ENCODE measurements at regions not wholly inside any gene's neighbourhood (a gene's known extent, or its start where the extent isn't known, plus 50 kb on each side); places are given as distances from the start of the nearest gene placed in this dataset.

GRCh38 chr11:101331411-101331810 lies 201.8 kb upstream of the PGR start:
- no peak overlapping the region for H2BK12ac ChIP-seq (ENCODE audit: low read length in 2 of 2)
- H3K27me3 ChIP-seq (ENCODE audit: control insufficient read depth in 1 of 2, insufficient read depth in 1 of 2, low read length in 2 of 2): peaks cover 0 to 4% of the 10 kb centered on the region in 2 experiments
- no peak overlapping the region for H2BK15ac ChIP-seq (ENCODE audit: low read depth, poor library complexity, severe bottlenecking)
- H3K36me3 ChIP-seq (ENCODE audit: control insufficient read depth in 1 of 2, insufficient read depth in 2 of 2, low read depth in 1 of 2, low read length in 2 of 2): no peaks in the 10 kb centered on the region
- H3K4me2 ChIP-seq (ENCODE audit: low read length, poor library complexity, severe bottlenecking): no peak overlapping the region
- H3K9me3 ChIP-seq (ENCODE audit: control insufficient read depth, low read length): no peaks in the 10 kb centered on the region
- no peak for DNase-seq
- no peaks in the 10 kb centered on the region for H3K4me1 ChIP-seq (ENCODE audit: control insufficient read depth, insufficient read depth, low read depth, low read length)
- no peak overlapping the region for H3K14ac ChIP-seq (ENCODE audit: low read length in 2 of 2)
- H3K9ac ChIP-seq (ENCODE audit: low read length): no peak overlapping the region
- no peak overlapping the region for H3K4ac ChIP-seq (ENCODE audit: low read depth in 1 of 2, low read length in 2 of 2)
- no peak overlapping the region for H3K18ac ChIP-seq (ENCODE audit: low read depth in 1 of 2, low read length in 2 of 2)
- no peaks in the 10 kb centered on the region for H3K79me1 ChIP-seq (replicated peaks; ENCODE audit: low read length, poor library complexity, severe bottlenecking)
- no peak overlapping the region for H4K8ac ChIP-seq (ENCODE audit: low read length)
- no peak overlapping the region for H2AK5ac ChIP-seq (ENCODE audit: low read length, severe bottlenecking)
- H3K23ac ChIP-seq (ENCODE audit: low read length in 2 of 2): no peak overlapping the region
- H4K91ac ChIP-seq (ENCODE audit: low read length): no peak overlapping the region
- no peak overlapping the region for H2BK120ac ChIP-seq (ENCODE audit: low read depth, low read length)
- no peak overlapping the region for H3K27ac ChIP-seq (ENCODE audit: low read length, poor library complexity, severe bottlenecking)
- H2BK5ac ChIP-seq (ENCODE audit: low read depth, low read length, poor library complexity, severe bottlenecking): no peak overlapping the region
- 80% methylated on average over 1 of the region's 4 CpGs for WGBS
- H3K4me3 ChIP-seq (ENCODE audit: insufficient read depth in 1 of 2, low read depth in 1 of 2, low read length in 2 of 2): no peak overlapping the region
- no peak overlapping the region for H2AFZ ChIP-seq (ENCODE audit: low read depth, low read length)

GRCh38 chr11:101327908-101328307 lies 198.3 kb upstream of the PGR start:
- Histone ChIP-seq H3K27me3 (ENCODE audit: control insufficient read depth in 1 of 2, insufficient read depth in 1 of 2, low read length in 2 of 2) (no peaks in the 10 kb centered on the region), H3K79me1 (replicated peaks; ENCODE audit: low read length, poor library complexity, severe bottlenecking) (no peaks in the 10 kb centered on the region), H2BK5ac (ENCODE audit: low read depth, low read length, poor library complexity, severe bottlenecking) (no peak overlapping the region), H2BK12ac (ENCODE audit: low read length in 2 of 2) (no peak overlapping the region), H2AFZ (ENCODE audit: low read depth, low read length) (no peak overlapping the region), H3K4ac (ENCODE audit: low read depth in 1 of 2, low read length in 2 of 2) (no peak overlapping the region), H3K9me3 (ENCODE audit: control insufficient read depth, low read length) (no peaks in the 10 kb centered on the region), H3K36me3 (ENCODE audit: control insufficient read depth in 1 of 2, insufficient read depth in 2 of 2, low read depth in 1 of 2, low read length in 2 of 2) (no peaks in the 10 kb centered on the region), H3K4me3 (ENCODE audit: insufficient read depth in 1 of 2, low read depth in 1 of 2, low read length in 2 of 2) (no peak overlapping the region), H4K8ac (ENCODE audit: low read length) (no peak overlapping the region), H3K4me2 (ENCODE audit: low read length, poor library complexity, severe bottlenecking) (no peak overlapping the region), H3K27ac (ENCODE audit: low read length, poor library complexity, severe bottlenecking) (no peak overlapping the region), H2AK5ac (ENCODE audit: low read length, severe bottlenecking) (no peak overlapping the region), H4K91ac (ENCODE audit: low read length) (no peak overlapping the region), H3K18ac (ENCODE audit: low read depth in 1 of 2, low read length in 2 of 2) (no peak overlapping the region), H3K9ac (ENCODE audit: low read length) (no peak overlapping the region), H2BK15ac (ENCODE audit: low read depth, poor library complexity, severe bottlenecking) (no peak overlapping the region), H3K14ac (ENCODE audit: low read length in 2 of 2) (no peak overlapping the region), H3K4me1 (ENCODE audit: control insufficient read depth, insufficient read depth, low read depth, low read length) (no peaks in the 10 kb centered on the region), H2BK120ac (ENCODE audit: low read depth, low read length) (no peak overlapping the region), H3K23ac (ENCODE audit: low read length in 2 of 2) (no peak overlapping the region)
- WGBS: no CpG with 5 or more reads among the region's 3 CpGs
- DNase-seq: peak; percentile 7

- no peak overlapping the region for H3K23ac ChIP-seq (ENCODE audit: low read length in 2 of 2)
- H2BK5ac ChIP-seq (ENCODE audit: low read depth, low read length, poor library complexity, severe bottlenecking): no peak overlapping the region
- no peak overlapping the region for H3K27ac ChIP-seq (ENCODE audit: low read length, poor library complexity, severe bottlenecking)
- no peak overlapping the region for H2BK15ac ChIP-seq (ENCODE audit: low read depth, poor library complexity, severe bottlenecking)
- no peak for DNase-seq
- no peak overlapping the region for H3K4ac ChIP-seq (ENCODE audit: low read depth in 1 of 2, low read length in 2 of 2)
- no peaks in the 10 kb centered on the region for H3K4me1 ChIP-seq (ENCODE audit: control insufficient read depth, insufficient read depth, low read depth, low read length)
- no peak overlapping the region for H2BK120ac ChIP-seq (ENCODE audit: low read depth, low read length)
- no peak overlapping the region for H4K8ac ChIP-seq (ENCODE audit: low read length)
- H2AFZ ChIP-seq (ENCODE audit: low read depth, low read length): no peak overlapping the region
- H3K36me3 ChIP-seq (ENCODE audit: control insufficient read depth in 1 of 2, insufficient read depth in 2 of 2, low read depth in 1 of 2, low read length in 2 of 2): no peaks in the 10 kb centered on the region
- no peaks in the 10 kb centered on the region for H3K27me3 ChIP-seq (ENCODE audit: control insufficient read depth in 1 of 2, insufficient read depth in 1 of 2, low read length in 2 of 2)
- H3K9ac ChIP-seq (ENCODE audit: low read length): no peak overlapping the region
- H4K91ac ChIP-seq (ENCODE audit: low read length): no peak overlapping the region
- H3K79me1 ChIP-seq (replicated peaks; ENCODE audit: low read length, poor library complexity, severe bottlenecking): no peaks in the 10 kb centered on the region
- H2AK5ac ChIP-seq (ENCODE audit: low read length, severe bottlenecking): no peak overlapping the region
- no peak overlapping the region for H2BK12ac ChIP-seq (ENCODE audit: low read length in 2 of 2)
- no peak overlapping the region for H3K4me2 ChIP-seq (ENCODE audit: low read length, poor library complexity, severe bottlenecking)
- H3K9me3 ChIP-seq (ENCODE audit: control insufficient read depth, low read length): no peaks in the 10 kb centered on the region
- no peak overlapping the region for H3K14ac ChIP-seq (ENCODE audit: low read length in 2 of 2)
- no peak overlapping the region for H3K4me3 ChIP-seq (ENCODE audit: insufficient read depth in 1 of 2, low read depth in 1 of 2, low read length in 2 of 2)
- H3K18ac ChIP-seq (ENCODE audit: low read depth in 1 of 2, low read length in 2 of 2): no peak overlapping the region
Measured at GRCh38 chr11:101326141-101326540, 196.5 kb upstream of the PGR start.

- no peak overlapping the region for H3K18ac ChIP-seq (ENCODE audit: low read depth in 1 of 2, low read length in 2 of 2)
- no peaks in the 10 kb centered on the region for H3K4me1 ChIP-seq (ENCODE audit: control insufficient read depth, insufficient read depth, low read depth, low read length)
- H2BK15ac ChIP-seq (ENCODE audit: low read depth, poor library complexity, severe bottlenecking): no peak overlapping the region
- no peak overlapping the region for H2AK5ac ChIP-seq (ENCODE audit: low read length, severe bottlenecking)
- no peak overlapping the region for H4K91ac ChIP-seq (ENCODE audit: low read length)
- H3K79me1 ChIP-seq (replicated peaks; ENCODE audit: low read length, poor library complexity, severe bottlenecking): no peaks in the 10 kb centered on the region
- no peaks in the 10 kb centered on the region for H3K9me3 ChIP-seq (ENCODE audit: control insufficient read depth, low read length)
- H3K27me3 ChIP-seq (ENCODE audit: control insufficient read depth in 1 of 2, insufficient read depth in 1 of 2, low read length in 2 of 2): no peaks in the 10 kb centered on the region
- no peaks in the 10 kb centered on the region for H3K36me3 ChIP-seq (ENCODE audit: control insufficient read depth in 1 of 2, insufficient read depth in 2 of 2, low read depth in 1 of 2, low read length in 2 of 2)
- no peak overlapping the region for H3K4me3 ChIP-seq (ENCODE audit: insufficient read depth in 1 of 2, low read depth in 1 of 2, low read length in 2 of 2)
- H2BK120ac ChIP-seq (ENCODE audit: low read depth, low read length): no peak overlapping the region
- H3K4ac ChIP-seq (ENCODE audit: low read depth in 1 of 2, low read length in 2 of 2): no peak overlapping the region
- H3K9ac ChIP-seq (ENCODE audit: low read length): no peak overlapping the region
- WGBS: 79% methylated on average over 1 of the region's 2 CpGs
- no peak overlapping the region for H2BK12ac ChIP-seq (ENCODE audit: low read length in 2 of 2)
- no peak overlapping the region for H4K8ac ChIP-seq (ENCODE audit: low read length)
- H3K23ac ChIP-seq (ENCODE audit: low read length in 2 of 2): no peak overlapping the region
- no peak overlapping the region for H3K14ac ChIP-seq (ENCODE audit: low read length in 2 of 2)
- DNase-seq: no peak
- H3K4me2 ChIP-seq (ENCODE audit: low read length, poor library complexity, severe bottlenecking): no peak overlapping the region
- H3K27ac ChIP-seq (ENCODE audit: low read length, poor library complexity, severe bottlenecking): no peak overlapping the region
- peak overlapping the region; percentile 51 for H2AFZ ChIP-seq (ENCODE audit: low read depth, low read length)
- no peak overlapping the region for H2BK5ac ChIP-seq (ENCODE audit: low read depth, low read length, poor library complexity, severe bottlenecking)
Measured at GRCh38 chr11:101323997-101324396, 194.4 kb upstream of the PGR start.

Measured in mesenchymal stem cell (in vitro differentiated cells and primary cell).